ENCODE measurements at regions not wholly inside any gene's neighbourhood (a gene's known extent, or its start where the extent isn't known, plus 50 kb on each side); places are given as distances from the start of the nearest gene placed in this dataset.

DNA sequence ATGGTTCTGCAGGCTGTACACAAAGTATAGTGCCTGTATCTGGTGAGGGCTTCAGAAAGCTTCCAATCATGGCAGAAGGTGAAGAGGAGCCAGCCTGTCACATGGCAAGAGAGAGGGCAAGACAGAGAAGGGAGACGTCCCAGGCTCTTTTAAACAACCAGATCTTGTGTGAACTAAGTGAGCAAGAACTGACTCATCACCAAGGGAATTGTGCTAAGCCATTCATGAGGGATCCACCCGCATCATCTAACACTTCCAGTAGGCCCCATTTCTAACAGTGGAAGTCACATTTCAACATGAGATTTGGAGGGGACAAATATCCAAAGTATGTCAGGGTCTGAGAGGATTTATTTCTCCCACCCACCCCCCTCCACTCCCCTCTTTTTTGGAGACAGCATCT, 56.2 kb upstream of the ELAC2 start:
- Mint-ChIP-seq H3K4me1 (no peaks in the 10 kb centered on the region), H3K9me3 (no peaks in the 10 kb centered on the region), H3K27me3 (ENCODE audit: low read depth) (no peaks in the 10 kb centered on the region)

More for the DNA sequence above, 56.2 kb upstream of the ELAC2 start:
- Histone ChIP-seq H3K79me2 (ENCODE audit: insufficient read depth, low read length) (no peaks in the 10 kb centered on the region), H3K4me2 (ENCODE audit: insufficient read depth, insufficient read length, low read length) (no peak overlapping the region), H2BK5ac (ENCODE audit: insufficient read length, low read length) (no peak overlapping the region), H3K27ac (ENCODE audit: insufficient read length, low read depth, low read length) (no peak overlapping the region), H3K23ac (ENCODE audit: insufficient read length, low read depth, low read length) (no peak overlapping the region), H2BK12ac (ENCODE audit: insufficient read length, low read depth, low read length) (no peak overlapping the region), H4K91ac (ENCODE audit: insufficient read length, low read depth, low read length) (no peak overlapping the region), H3K27me3 (ENCODE audit: insufficient read depth, low read length) (no peaks in the 10 kb centered on the region), H2BK15ac (ENCODE audit: low read depth, low read length) (no peak overlapping the region), H3K4me1 (ENCODE audit: insufficient read depth, low read length) (no peaks in the 10 kb centered on the region), H4K8ac (replicated peaks; ENCODE audit: insufficient read length, low read depth, low read length) (no peak overlapping the region), H2BK20ac (ENCODE audit: low read depth, low read length, poor library complexity, severe bottlenecking) (no peak overlapping the region), H3K14ac (ENCODE audit: insufficient read depth, low read length) (no peak overlapping the region), H3T11ph (ENCODE audit: low read length) (no peak overlapping the region), H3K9ac (ENCODE audit: extremely low read depth, insufficient read length, low read length) (no peak overlapping the region), H2BK120ac (ENCODE audit: low read depth, low read length, poor library complexity, severe bottlenecking) (no peak overlapping the region), H2AFZ (ENCODE audit: low read length) (no peak overlapping the region), H3K79me1 (ENCODE audit: insufficient read depth, low read depth, low read length, poor library complexity, severe bottlenecking) (no peaks in the 10 kb centered on the region), H3K23me2 (ENCODE audit: insufficient read length, low read depth, low read length, poor library complexity, severe bottlenecking) (no peaks in the 10 kb centered on the region), H4K20me1 (ENCODE audit: control insufficient read depth, insufficient read depth, insufficient read length) (no peaks in the 10 kb centered on the region), H2AK5ac (ENCODE audit: insufficient read length, low read length) (no peak overlapping the region), H3K18ac (ENCODE audit: insufficient read length, low read depth, low read length) (no peak overlapping the region), H3K56ac (ENCODE audit: insufficient read length, low read depth, low read length) (no peak overlapping the region), H3K4ac (ENCODE audit: low read depth, low read length) (no peak overlapping the region), H3K9me3 (ENCODE audit: control insufficient read depth, low read depth, low read length) (no peaks in the 10 kb centered on the region), H4K5ac (ENCODE audit: insufficient read length, low read depth, low read length) (no peak overlapping the region)
- Mint-ChIP-seq H3K27ac (no peak overlapping the region), H3K4me3 (no peak overlapping the region), H3K36me3 (ENCODE audit: insufficient read depth in 1 of 3, low read depth in 3 of 3) (no peaks in the 10 kb centered on the region)
- no peak for DNase-seq
- TF ChIP-seq, protein P1, sequence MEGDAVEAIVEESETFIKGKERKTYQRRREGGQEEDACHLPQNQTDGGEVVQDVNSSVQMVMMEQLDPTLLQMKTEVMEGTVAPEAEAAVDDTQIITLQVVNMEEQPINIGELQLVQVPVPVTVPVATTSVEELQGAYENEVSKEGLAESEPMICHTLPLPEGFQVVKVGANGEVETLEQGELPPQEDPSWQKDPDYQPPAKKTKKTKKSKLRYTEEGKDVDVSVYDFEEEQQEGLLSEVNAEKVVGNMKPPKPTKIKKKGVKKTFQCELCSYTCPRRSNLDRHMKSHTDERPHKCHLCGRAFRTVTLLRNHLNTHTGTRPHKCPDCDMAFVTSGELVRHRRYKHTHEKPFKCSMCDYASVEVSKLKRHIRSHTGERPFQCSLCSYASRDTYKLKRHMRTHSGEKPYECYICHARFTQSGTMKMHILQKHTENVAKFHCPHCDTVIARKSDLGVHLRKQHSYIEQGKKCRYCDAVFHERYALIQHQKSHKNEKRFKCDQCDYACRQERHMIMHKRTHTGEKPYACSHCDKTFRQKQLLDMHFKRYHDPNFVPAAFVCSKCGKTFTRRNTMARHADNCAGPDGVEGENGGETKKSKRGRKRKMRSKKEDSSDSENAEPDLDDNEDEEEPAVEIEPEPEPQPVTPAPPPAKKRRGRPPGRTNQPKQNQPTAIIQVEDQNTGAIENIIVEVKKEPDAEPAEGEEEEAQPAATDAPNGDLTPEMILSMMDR (conservative IDR thresholded peaks at IDR 0.05), result no peak
- WGBS (ENCODE audit: extremely low coverage, insufficient read length, low lambda C conversion rate), result no CpG with 5 or more reads among the region's 2 CpGs

All from H9 (cell line).